Hypothalamus (tissue), 51 donors: ENCODE measurements at regions not wholly inside any gene's neighbourhood (a gene's known extent, or its start where the extent isn't known, plus 50 kb on each side); places are given as distances from the start of the nearest gene placed in this dataset.

ENCODE experiments used
- DNase-seq, 51 donors: peaks; one replicate each; lab custom pipeline; 2025; lab: John Stamatoyannopoulos, UW

DNA sequence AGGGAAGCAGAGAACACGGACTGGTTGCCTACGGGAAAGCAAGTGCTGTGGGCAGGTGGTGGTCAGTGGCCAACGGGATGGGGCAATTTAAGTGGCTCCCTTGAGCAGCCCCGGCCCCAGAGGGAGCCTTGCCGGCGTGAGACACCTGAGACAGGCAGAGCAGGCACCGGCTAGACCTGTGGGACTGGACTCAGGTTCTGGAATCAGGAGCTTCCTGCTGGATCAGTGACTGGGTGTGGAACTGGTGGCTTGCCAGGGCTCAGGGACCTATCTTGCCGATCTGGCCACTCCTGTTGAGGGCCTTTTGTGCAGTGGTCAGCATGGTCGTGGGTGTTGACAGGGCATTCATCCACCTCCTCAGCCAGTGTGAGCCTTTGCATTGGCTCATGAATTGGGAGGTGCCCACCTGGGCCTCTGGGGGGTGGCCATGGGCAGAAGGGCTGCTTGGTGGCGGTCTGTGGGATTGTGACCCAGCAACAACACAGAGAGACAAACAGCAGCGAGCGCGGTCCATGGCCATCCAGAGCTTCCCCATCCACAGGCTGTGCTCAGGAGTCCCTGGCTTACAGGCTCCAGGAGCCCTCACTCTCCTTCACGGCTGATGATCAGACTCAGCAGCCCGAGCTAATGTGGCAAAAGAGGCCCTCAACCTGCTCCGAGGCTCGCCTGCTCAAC, 85.4 kb upstream of the ZNF516 start:
- DNase-seq = no peak

GRCh38 chr18:76579301-76579695, 84.3 kb upstream of the ZNF516 start:
- no peak for DNase-seq

- no peak for DNase-seq
These were observed 83.7 kb upstream of the ZNF516 start for GRCh38 chr18:76578571-76579300.

- DNase-seq = no peak
These were observed 78.4 kb upstream of the ZNF516 start for GRCh38 chr18:76573325-76574025.

DNA sequence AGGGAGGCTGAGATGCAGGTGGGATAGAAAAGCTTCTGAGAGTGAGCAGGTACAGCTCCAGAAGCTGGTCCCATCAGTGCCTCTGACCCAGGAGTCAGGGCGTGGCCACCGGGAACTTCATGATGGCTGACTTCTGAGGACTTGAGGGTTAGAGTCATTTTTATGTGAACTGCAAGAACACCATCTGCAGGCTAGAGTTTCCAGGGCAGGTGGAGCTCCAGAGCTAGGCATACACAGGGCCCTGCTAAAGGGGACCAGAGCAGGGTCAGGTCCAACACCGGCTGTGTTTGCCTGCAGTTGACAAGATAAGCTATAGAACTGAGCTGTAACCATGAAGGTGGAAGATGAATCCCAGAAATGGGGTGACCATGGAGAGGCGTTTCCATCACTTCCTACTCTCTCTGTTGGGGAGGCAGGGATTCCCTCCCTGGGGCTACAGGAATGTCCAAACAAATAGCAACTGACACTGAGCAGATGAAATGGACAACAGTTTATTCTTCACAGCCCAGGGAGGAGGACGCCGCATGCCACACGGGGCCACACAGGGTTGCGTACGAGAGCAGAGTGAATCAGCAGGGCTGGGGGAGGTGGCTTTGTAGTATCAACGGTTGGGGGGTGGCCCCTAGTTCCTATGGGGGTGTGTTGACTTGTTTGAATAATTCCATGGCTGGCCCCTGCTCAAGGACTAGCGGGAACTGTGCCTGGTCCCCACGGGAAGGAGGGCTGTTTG, 77.6 kb upstream of the ZNF516 start:
- no peak for DNase-seq

DNA sequence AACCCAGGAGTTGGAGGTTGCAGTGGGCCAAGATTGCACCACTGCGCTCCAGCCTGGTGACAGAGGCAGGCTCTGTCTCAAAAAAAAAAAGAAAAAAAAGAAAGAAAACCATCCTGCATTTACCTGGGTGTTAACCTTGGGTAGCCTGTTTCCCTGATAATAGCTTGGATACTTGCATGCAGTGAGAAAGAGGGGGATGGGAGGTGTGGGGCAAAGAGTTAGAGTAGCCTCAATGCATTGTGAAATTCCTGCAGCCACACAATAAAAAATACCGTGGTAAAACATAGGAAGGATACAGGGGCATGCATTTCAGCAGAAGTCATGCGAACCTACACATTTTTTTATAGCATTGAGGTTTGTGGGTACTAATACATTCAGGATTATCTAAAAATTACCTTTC, 76.6 kb upstream of the ZNF516 start:
- no peak for DNase-seq

DNA sequence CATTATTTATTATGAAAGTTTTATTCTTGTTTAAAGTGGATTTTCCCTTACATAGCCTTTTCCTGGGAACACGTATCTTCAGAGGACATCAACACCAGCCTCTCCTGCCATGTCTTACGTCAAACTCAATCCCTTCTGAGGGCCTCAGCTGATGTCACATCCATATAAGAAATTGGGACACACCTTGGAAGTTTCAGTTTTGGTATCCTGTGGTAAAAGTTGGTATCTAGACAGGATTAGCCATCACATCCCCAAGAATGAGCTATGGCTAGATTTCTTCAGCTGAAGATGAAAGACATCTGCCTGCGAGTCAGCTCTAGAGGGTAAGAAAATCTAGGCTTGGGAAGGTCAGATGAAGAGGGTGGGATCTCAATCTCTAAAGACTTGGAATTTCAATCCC, 75.8 kb upstream of the ZNF516 start:
- no peak for DNase-seq

DNA sequence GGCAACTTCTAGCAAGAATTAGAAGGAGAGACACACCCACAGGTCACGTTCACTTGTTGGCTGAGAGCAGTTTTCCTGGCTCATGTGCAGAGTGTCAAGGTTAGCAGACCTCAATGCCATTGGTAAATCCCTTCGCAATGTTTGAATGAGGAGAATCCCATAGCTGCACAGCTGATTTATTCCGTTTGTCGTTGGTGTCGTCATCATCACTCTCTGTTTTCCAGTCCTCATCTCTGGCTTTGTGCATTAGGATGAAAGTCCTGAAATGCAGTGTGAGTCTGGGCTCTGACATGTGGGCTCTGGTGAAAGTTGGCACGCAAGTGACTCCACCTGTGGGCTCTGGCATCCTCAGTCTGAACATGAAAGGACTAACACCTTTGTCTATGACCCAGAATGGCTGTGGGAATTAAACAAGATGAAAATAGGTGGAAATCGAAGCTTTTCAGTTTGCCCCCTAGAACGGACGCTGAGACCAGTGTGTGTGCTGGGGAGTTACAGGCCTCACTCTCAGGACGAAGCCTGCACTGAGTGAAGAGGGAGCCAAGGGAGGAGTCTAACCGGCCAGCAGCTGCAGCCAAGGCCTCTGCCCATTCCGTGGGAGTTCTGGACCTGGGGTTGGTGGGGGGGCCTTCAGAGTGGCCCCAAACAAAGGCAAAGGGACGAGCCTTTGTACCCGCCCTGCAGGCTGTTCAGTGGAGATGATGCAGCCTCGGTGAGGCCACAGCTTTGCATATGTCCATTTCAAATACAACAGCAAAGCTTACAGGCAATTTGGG, 74.8 kb upstream of the ZNF516 start:
- no peak for DNase-seq

- DNase-seq = no peak
These were observed 73.7 kb upstream of the ZNF516 start for GRCh38 chr18:76568731-76569130.

GRCh38 chr18:76567835-76568445, 72.9 kb upstream of the ZNF516 start:
- DNase-seq = no peak

DNA sequence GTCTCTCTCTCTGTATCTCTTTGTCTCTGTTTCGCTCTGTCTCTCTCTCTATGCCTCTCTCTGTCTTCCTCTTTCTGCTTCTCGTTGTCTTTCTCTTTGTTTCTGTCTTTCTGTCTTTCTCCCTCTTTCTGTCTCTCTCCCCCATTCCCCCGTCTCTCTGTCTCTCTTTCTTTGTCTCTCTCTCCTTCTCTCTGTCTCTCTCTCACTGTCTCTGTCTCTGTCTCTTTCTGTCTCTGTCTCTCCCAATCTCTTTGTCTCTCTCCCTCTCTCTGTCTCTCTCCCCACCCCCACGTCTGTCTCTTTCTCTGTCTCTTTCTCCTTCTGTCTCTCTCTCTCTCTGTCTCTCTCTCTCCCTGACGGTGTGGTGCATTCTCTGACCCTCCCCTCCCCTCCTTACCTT, 71.9 kb upstream of the ZNF516 start:
- DNase-seq = no peak

GRCh38 chr18:76565238-76566173, 70.5 kb upstream of the ZNF516 start:
- peak in 22 of 51 donors; percentile 5 to 40 (median 20) for DNase-seq

DNA sequence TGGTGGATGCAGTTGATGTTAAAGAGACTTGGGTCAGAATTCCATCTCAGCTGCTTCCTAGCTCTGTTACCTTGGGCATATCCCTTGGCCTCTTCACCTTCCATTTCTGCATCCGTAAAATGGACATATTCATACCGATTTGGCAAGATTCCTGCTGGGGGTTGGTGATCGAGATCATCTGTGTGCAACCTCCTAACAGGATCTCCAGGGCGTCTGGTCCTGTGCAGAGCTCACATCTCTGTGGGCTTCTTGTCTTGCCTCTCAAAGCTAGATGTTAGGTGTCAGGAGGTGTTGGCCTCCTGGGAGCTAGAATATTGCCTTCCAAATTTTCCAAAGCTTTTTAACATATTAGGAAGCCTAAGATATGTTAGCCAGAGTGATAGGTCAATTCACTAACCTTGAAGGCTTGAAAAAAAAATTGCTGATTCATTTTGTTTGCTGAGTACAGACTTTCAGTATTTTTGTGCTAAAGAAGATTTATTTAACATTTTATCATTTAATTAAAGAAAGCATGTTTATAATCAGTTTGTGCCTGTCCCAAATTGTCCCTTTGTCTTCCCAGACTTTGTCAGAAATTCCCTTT, 69.7 kb upstream of the ZNF516 start:
- DNase-seq = no peak

DNA sequence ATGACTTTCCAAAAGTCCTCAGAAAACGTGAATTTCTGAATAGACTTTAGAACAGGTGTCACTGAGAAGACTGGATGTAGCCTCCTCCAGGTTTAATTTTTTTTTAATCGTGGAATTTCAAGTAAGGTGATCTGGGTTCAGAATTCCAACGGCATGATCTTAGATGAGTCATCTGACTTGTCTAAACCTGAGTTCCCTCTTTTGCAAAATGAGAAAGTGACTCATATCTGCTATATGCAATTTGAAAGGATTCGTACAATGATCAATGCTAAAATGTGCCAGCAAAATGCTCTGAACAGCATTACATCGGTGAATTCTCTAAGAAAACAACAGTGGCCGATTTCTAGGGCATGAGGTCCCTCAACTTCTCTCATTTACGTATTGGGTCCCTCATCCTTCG, 69.1 kb upstream of the ZNF516 start:
- no peak for DNase-seq

- no peak for DNase-seq
These were observed 67.5 kb upstream of the ZNF516 start for GRCh38 chr18:76562286-76563122.

DNA sequence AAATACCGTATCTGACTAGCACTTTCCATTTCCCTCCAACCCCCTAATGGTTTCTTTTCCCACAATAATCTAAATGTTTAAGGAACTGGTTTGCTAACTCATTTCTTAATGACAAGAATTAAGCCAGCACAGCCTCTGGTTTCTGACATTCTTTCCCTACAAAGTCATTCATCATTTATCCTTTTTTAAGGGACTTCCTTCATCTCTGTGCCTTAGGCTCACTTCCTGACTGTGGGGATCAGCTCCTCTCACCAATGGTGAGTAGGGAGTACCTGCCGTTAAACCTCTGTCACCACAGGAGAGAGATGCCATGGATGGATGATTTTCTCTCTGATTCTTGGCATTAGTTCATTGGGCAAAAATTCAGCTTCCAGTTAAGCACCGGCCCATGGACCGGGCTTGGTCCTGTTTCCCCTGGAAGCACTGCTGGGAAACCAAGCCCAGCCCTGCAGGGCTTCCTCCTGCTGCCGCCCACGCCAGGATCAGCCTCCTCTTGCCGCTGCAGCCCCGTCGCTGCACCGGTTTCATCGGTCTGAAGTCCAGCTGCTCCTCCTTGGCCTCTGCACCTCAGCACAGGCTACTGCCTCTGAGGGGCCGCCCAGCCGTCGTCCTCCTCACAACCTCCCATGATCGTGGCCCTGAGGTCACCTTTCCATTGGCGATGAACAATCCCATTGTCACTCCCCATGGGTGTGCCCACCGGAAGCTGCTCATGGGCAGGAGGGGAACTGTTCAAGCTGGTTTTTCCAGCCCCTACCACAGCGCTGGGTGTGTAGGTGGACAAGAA, 64.0 kb upstream of the ZNF516 start:
- no peak for DNase-seq
